PC-9 (cell line): ENCODE measurements at regions not wholly inside any gene's neighbourhood (a gene's known extent, or its start where the extent isn't known, plus 50 kb on each side); places are given as distances from the start of the nearest gene placed in this dataset.

Experiments used
- BruUV-seq: library from RNA; stranded (reverse); fragments of 400-500 nt; replicated peaks from 2 replicates; lab custom pipeline; 2021; lab: Mats Ljungman, UMichigan
- CTCF ChIA-PET: fragments of 300-600 bp; sonication (Branson Sonifier 250); formaldehyde crosslinking; loops from one replicate; lab custom pipeline; 2022; ENCODE audit warnings: antibody characterized with exemption; lab: Charles Lee
- POLR2A ChIA-PET: fragments of 300-600 bp; sonication (Branson Sonifier 250); formaldehyde crosslinking; loops from one replicate; lab custom pipeline; 2022; ENCODE audit warnings: antibody characterized with exemption; ENCODE audit not compliant: unreplicated experiment; lab: Charles Lee
- DNase-seq, 2 experiments: peaks; one replicate each; pipeline versions ENCODE4 v3.0.0 to v3.0.0-alpha.2; 2015 to 2022; ENCODE audit warnings: mixed read lengths in 1 of 2
- H2AFZ ChIP-seq: fragments of 200-600 bp; sonication (generic); 2 replicates; pipeline ENCODE4 v1.8.1; 2017; ENCODE audit warnings: antibody characterized with exemption
- H3F3A ChIP-seq: fragments of 200-600 bp; sonication (generic); 2 replicates; pipeline ENCODE4 v1.8.1; 2017; ENCODE audit warnings: antibody characterized with exemption, mild to moderate bottlenecking, low read depth; ENCODE audit not compliant: insufficient read depth
- H3K27ac ChIP-seq: fragments of 200-600 bp; sonication (generic); 2 replicates; pipeline ENCODE4 v1.6.1; 2016; ENCODE audit warnings: mixed run types
- H3K27me3 ChIP-seq: fragments of 200-600 bp; sonication (generic); 2 replicates; pipeline ENCODE4 v1.6.1; 2016; ENCODE audit warnings: low read depth, mixed run types; ENCODE audit not compliant: insufficient read depth
- H3K36me3 ChIP-seq: fragments of 200-600 bp; sonication (generic); 2 replicates; pipeline ENCODE4 v1.6.1; 2016; ENCODE audit warnings: low read depth, mixed run types
- H3K4me1 ChIP-seq: fragments of 200-600 bp; sonication (generic); replicated peaks from 2 replicates; pipeline ENCODE4 v1.6.1; 2016; ENCODE audit warnings: mixed run types; ENCODE audit not compliant: insufficient read depth
- H3K4me2 ChIP-seq: fragments of 200-600 bp; sonication (generic); 2 replicates; pipeline ENCODE4 v1.6.1; 2017; ENCODE audit warnings: mixed run types
- H3K4me3 ChIP-seq: fragments of 200-600 bp; sonication (generic); 2 replicates; pipeline ENCODE4 v1.6.1; 2016; ENCODE audit warnings: mixed run types
- H3K79me2 ChIP-seq: fragments of 200-600 bp; sonication (generic); 2 replicates; pipeline ENCODE4 v1.6.1; 2017; ENCODE audit warnings: low read depth, mixed run types
- H3K9me2 ChIP-seq: fragments of 200-600 bp; sonication (generic); 2 replicates; pipeline ENCODE4 v1.8.1; 2017; ENCODE audit warnings: mild to moderate bottlenecking; ENCODE audit not compliant: insufficient read depth
- H3K9me3 ChIP-seq: fragments of 200-600 bp; sonication (generic); 2 replicates; pipeline ENCODE4 v1.8.1; 2016; ENCODE audit warnings: low read depth; ENCODE audit not compliant: insufficient read depth
- H4K20me1 ChIP-seq: fragments of 200-600 bp; sonication (generic); 2 replicates; pipeline ENCODE4 v1.8.1; 2017; ENCODE audit not compliant: insufficient read depth
- EZH2 ChIP-seq: fragments of 200-600 bp; sonication (generic); IDR thresholded peaks from 2 replicates; pipeline ENCODE4 v1.8.0; 2017; ENCODE audit warnings: antibody characterized with exemption, low read depth
- intact Hi-C: fragments of 100-400 bp; cut with micrococcal nuclease; formaldehyde crosslinking; loops from one replicate; pipeline ENCODE4 v1.10.0; 2022; ENCODE audit not compliant: unreplicated experiment
- TF ChIP-seq, protein P1 (sequence below): fragments of 200-600 bp; sonication (generic); conservative IDR thresholded peaks from 2 replicates; pipeline ENCODE4 v1.6.1; 2017; ENCODE audit warnings: mixed run types, antibody characterized with exemption, mild to moderate bottlenecking, moderate library complexity

GRCh38 chr11:21893565-21893867 lies 299.4 kb upstream of the ANO5 start:
- no peaks in the 10 kb centered on the region for H3K36me3 ChIP-seq
- POLR2A ChIA-PET = no interaction called here
- H3K4me1 ChIP-seq = no peaks in the 10 kb centered on the region
- CTCF ChIA-PET = no interaction called here
- H4K20me1 ChIP-seq = no peaks in the 10 kb centered on the region
- H3K27ac ChIP-seq = no peak overlapping the region
- intact Hi-C loops = no loop called here
- no peaks in the 10 kb centered on the region for H3K9me3 ChIP-seq
- TF ChIP-seq, protein P1, sequence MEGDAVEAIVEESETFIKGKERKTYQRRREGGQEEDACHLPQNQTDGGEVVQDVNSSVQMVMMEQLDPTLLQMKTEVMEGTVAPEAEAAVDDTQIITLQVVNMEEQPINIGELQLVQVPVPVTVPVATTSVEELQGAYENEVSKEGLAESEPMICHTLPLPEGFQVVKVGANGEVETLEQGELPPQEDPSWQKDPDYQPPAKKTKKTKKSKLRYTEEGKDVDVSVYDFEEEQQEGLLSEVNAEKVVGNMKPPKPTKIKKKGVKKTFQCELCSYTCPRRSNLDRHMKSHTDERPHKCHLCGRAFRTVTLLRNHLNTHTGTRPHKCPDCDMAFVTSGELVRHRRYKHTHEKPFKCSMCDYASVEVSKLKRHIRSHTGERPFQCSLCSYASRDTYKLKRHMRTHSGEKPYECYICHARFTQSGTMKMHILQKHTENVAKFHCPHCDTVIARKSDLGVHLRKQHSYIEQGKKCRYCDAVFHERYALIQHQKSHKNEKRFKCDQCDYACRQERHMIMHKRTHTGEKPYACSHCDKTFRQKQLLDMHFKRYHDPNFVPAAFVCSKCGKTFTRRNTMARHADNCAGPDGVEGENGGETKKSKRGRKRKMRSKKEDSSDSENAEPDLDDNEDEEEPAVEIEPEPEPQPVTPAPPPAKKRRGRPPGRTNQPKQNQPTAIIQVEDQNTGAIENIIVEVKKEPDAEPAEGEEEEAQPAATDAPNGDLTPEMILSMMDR = no peak
- TF ChIP-seq EZH2 = no peak
- no peak overlapping the region for H3K4me2 ChIP-seq
- H3K4me3 ChIP-seq = no peak overlapping the region
- no peak overlapping the region for H2AFZ ChIP-seq
- BruUV-seq = no TSS peak
- no peaks in the 10 kb centered on the region for H3K79me2 ChIP-seq
- H3K9me2 ChIP-seq = no peaks in the 10 kb centered on the region
- no peaks in the 10 kb centered on the region; the same call in 1 of the 2 replicates for H3F3A ChIP-seq
- H3K27me3 ChIP-seq = no peaks in the 10 kb centered on the region
- DNase-seq = no peak

DNA sequence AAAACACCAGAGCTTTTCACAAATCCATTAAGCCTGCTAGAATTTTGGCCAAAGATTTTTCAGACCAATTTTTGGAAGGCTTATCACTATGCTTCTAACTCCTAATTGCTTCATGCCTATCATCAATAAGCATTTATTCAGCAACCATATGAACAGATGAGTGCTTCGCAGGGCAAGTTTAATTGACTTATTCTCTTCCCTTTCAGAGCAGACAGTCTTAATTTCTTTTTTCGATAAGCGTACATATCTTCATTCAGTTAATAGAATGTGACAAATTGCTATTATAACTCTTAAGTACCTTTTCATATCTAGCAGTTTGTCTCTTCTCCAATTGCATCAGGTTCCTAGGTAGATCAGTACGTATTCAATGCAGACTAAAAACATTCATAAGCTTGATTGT lies 298.4 kb upstream of the ANO5 start:
- no peaks in the 10 kb centered on the region for H3K36me3 ChIP-seq
- BruUV-seq = no TSS peak
- DNase-seq = no peak
- H3F3A ChIP-seq = no peaks in the 10 kb centered on the region; the same call in 1 of the 2 replicates
- POLR2A ChIA-PET = no interaction called here
- no peaks in the 10 kb centered on the region for H3K79me2 ChIP-seq
- H4K20me1 ChIP-seq = no peaks in the 10 kb centered on the region
- CTCF ChIA-PET = no interaction called here
- no peaks in the 10 kb centered on the region for H3K27me3 ChIP-seq
- H3K4me1 ChIP-seq = no peaks in the 10 kb centered on the region
- no peak overlapping the region for H3K27ac ChIP-seq
- TF ChIP-seq, protein P1 = no peak
- TF ChIP-seq EZH2 = no peak
- H3K9me2 ChIP-seq = no peaks in the 10 kb centered on the region
- no peak overlapping the region for H3K4me2 ChIP-seq
- H2AFZ ChIP-seq = no peak overlapping the region
- intact Hi-C loops = no loop called here
- H3K9me3 ChIP-seq = no peaks in the 10 kb centered on the region
- no peak overlapping the region for H3K4me3 ChIP-seq

DNA sequence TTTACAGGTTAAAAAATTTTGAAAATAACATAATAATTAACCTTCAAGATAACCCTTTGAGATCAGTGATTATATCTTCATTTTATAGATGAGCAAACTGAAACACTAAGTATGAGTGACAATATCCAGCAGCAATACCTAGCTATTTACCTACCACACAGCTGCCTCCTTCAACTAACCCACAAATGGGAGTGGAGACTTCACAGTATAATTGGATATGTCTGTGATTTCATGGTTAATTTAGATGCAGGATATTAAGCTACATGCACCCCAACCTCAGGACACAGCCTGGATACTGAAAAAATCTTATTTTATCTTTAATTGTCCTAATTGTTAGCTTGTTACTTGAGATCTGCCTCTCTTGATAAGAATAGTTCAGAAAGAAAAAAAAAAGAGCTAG lies 297.2 kb upstream of the ANO5 start:
- ChIA-PET POLR2A (interaction anchor here (0.7 kb wide), 1 partner anchor 326 kb away, joined by 7 read pairs; no protein-coding TSS in a partner anchor), CTCF (no interaction called here)
- no peak for TF ChIP-seq EZH2
- TF ChIP-seq, protein P1 = no peak
- Histone ChIP-seq H3K9me2 (no peaks in the 10 kb centered on the region), H3K79me2 (no peaks in the 10 kb centered on the region), H2AFZ (no peak overlapping the region), H3K27ac (no peak overlapping the region), H3F3A (no peaks in the 10 kb centered on the region; the same call in 1 of the 2 replicates), H3K36me3 (no peaks in the 10 kb centered on the region), H3K4me1 (no peaks in the 10 kb centered on the region), H4K20me1 (no peaks in the 10 kb centered on the region), H3K4me3 (no peak overlapping the region), H3K9me3 (no peaks in the 10 kb centered on the region), H3K4me2 (no peak overlapping the region), H3K27me3 (no peaks in the 10 kb centered on the region)
- BruUV-seq = no TSS peak
- no peak for DNase-seq
- intact Hi-C loops = no loop called here
